H1 (cell line): ENCODE measurements at regions not wholly inside any gene's neighbourhood (a gene's known extent, or its start where the extent isn't known, plus 50 kb on each side); places are given as distances from the start of the nearest gene placed in this dataset.

Experiments
- CTCF ChIA-PET: fragments of 300-600 bp; sonication (Branson Sonifier 250); formaldehyde crosslinking; loops from one replicate; lab custom pipeline; 2021; ENCODE audit not compliant: partially characterized antibody; lab: Charles Lee
- POLR2A ChIA-PET: fragments of 300-600 bp; sonication (Branson Sonifier 250); formaldehyde crosslinking; loops from one replicate; lab custom pipeline; 2021; ENCODE audit warnings: inconsistent platforms; ENCODE audit not compliant: partially characterized antibody; lab: Charles Lee
- DNase-seq, 2 experiments: peaks; one replicate each; pipeline versions ENCODE4 v3.0.0 to v3.0.0-alpha.2; 2010 to 2022; ENCODE audit warnings: low spot score in 2 of 2, low read depth in 1 of 2, mixed read lengths in 1 of 2
- FAIRE-seq: peaks from 2 replicates; lab custom pipeline; 2011; peaks lifted over from hg19 to GRCh38; lab: Jason Lieb, UNC
- H2AFZ ChIP-seq: 2 replicates; pipeline ENCODE4 v1.8.1; 2012; ENCODE audit warnings: low read length, inconsistent platforms
- H2AK5ac ChIP-seq: 2 replicates; pipeline ENCODE4 v1.6.1; 2013; ENCODE audit warnings: low read depth, low read length
- H2BK120ac ChIP-seq: replicated peaks from 2 replicates; pipeline ENCODE3; 2013; ENCODE audit warnings: low read depth, low read length, inconsistent platforms
- H2BK12ac ChIP-seq: 2 replicates; pipeline ENCODE4 v1.6.1; 2013; ENCODE audit warnings: low read depth, low read length
- H2BK15ac ChIP-seq: 2 replicates; pipeline ENCODE4 v1.6.1; 2013; ENCODE audit warnings: low read length
- H2BK20ac ChIP-seq: 2 replicates; pipeline ENCODE4 v1.6.1; 2013; ENCODE audit warnings: low read length
- H2BK5ac ChIP-seq: 2 replicates; pipeline ENCODE4 v1.6.1; 2013; ENCODE audit warnings: low read depth, low read length
- H3K14ac ChIP-seq: 2 replicates; pipeline ENCODE4 v1.6.1; 2013; ENCODE audit warnings: inconsistent platforms; ENCODE audit not compliant: insufficient read length
- H3K18ac ChIP-seq: 2 replicates; pipeline ENCODE4 v1.6.1; 2013; ENCODE audit warnings: low read length; ENCODE audit errors: extremely low read depth
- H3K23ac ChIP-seq: 2 replicates; pipeline ENCODE4 v1.6.1; 2013; ENCODE audit warnings: inconsistent platforms; ENCODE audit not compliant: insufficient read length
- H3K23me2 ChIP-seq: 2 replicates; pipeline ENCODE4 v1.6.1; 2013; ENCODE audit warnings: low read depth, low read length
- H3K27ac ChIP-seq: 2 replicates; pipeline ENCODE4 v1.6.1; 2011; ENCODE audit warnings: low read depth, low read length, inconsistent platforms
- H3K27me3 ChIP-seq, 4 experiments: replicated peaks in 1 of 4; 1 replicate in 1 of 4; 2 replicates in 3 of 4; pipeline versions ENCODE4 v1.6.1 to v1.8.1; 2011 to 2013; ENCODE audit warnings: low read length in 3 of 4, mild to moderate bottlenecking in 3 of 4, inconsistent platforms in 2 of 4, mixed read lengths in 2 of 4, moderate library complexity in 1 of 4; ENCODE audit not compliant: control insufficient read depth in 3 of 4, insufficient read depth in 3 of 4; ENCODE audit errors: extremely low read depth in 1 of 4
- H3K36me3 ChIP-seq, 4 experiments: 2 replicates each; pipeline versions ENCODE4 v1.6.1 to v1.8.1; 2011 to 2013; ENCODE audit warnings: mild to moderate bottlenecking in 4 of 4, low read length in 3 of 4, moderate library complexity in 2 of 4, control low read depth in 1 of 4, inconsistent platforms in 1 of 4; ENCODE audit not compliant: insufficient read depth in 4 of 4, control insufficient read depth in 2 of 4
- H3K4ac ChIP-seq: replicated peaks from 2 replicates; pipeline ENCODE3; 2013; ENCODE audit warnings: low read length, low read depth, mixed read lengths, inconsistent platforms; ENCODE audit not compliant: insufficient read length
- H3K4me1 ChIP-seq, 4 experiments: replicated peaks in 1 of 4; 1 replicate in 1 of 4; 2 replicates in 3 of 4; pipeline versions ENCODE4 v1.6.1 to v1.8.1; 2011 to 2013; ENCODE audit warnings: low read length in 3 of 4, inconsistent platforms in 2 of 4, mixed read lengths in 1 of 4; ENCODE audit not compliant: insufficient read depth in 4 of 4, control insufficient read depth in 3 of 4
- H3K4me2 ChIP-seq, 2 experiments: 2 replicates each; pipeline versions ENCODE4 v1.6.1 to v1.8.1; 2011 to 2013; ENCODE audit warnings: low read depth in 2 of 2, low read length in 2 of 2, control low read depth in 1 of 2, inconsistent platforms in 1 of 2, mild to moderate bottlenecking in 1 of 2; ENCODE audit not compliant: insufficient read depth in 1 of 2
- H3K4me3 ChIP-seq, 4 experiments: fragments of 200-600, 300-600 bp in 1 of 4; sonication (generic), shearing (Covaris generic), sonication (Bioruptor Twin) in 1 of 4; 2 replicates each; pipeline versions ENCODE4 v1.5.1 to v1.8.1; 2011 to 2016; ENCODE audit warnings: low read length in 4 of 4, low read depth in 3 of 4, control low read depth in 2 of 4, inconsistent platforms in 2 of 4, mild to moderate bottlenecking in 2 of 4, mixed read lengths in 1 of 4, moderate library complexity in 1 of 4; ENCODE audit not compliant: insufficient read depth in 2 of 4; ENCODE audit errors: extremely low read depth in 1 of 4
- H3K56ac ChIP-seq: replicated peaks from 2 replicates; pipeline ENCODE3; 2013; ENCODE audit warnings: low read depth, mild to moderate bottlenecking, mixed read lengths, low read length, inconsistent platforms; ENCODE audit not compliant: insufficient read length
- H3K79me1 ChIP-seq: 2 replicates; pipeline ENCODE4 v1.6.1; 2013; ENCODE audit warnings: low read depth, low read length, control low read depth
- H3K79me2 ChIP-seq, 2 experiments: 2 replicates each; pipeline versions ENCODE4 v1.6.1 to v1.8.1; 2012 to 2013; ENCODE audit warnings: low read length in 2 of 2, mild to moderate bottlenecking in 2 of 2, inconsistent platforms in 1 of 2; ENCODE audit not compliant: insufficient read depth in 2 of 2, control insufficient read depth in 1 of 2
- H3K9ac ChIP-seq, 4 experiments: replicated peaks in 1 of 4; 1 replicate in 1 of 4; 2 replicates in 3 of 4; pipeline versions ENCODE4 v1.6.1 to v1.8.1; 2011 to 2013; ENCODE audit warnings: low read depth in 3 of 4, low read length in 3 of 4, control low read depth in 2 of 4, mild to moderate bottlenecking in 2 of 4, moderate library complexity in 2 of 4, inconsistent platforms in 1 of 4; ENCODE audit errors: extremely low read depth in 1 of 4
- H3K9me3 ChIP-seq, 2 experiments: 2 replicates each; pipeline versions ENCODE4 v1.6.1 to v1.8.1; 2012 to 2013; ENCODE audit warnings: mild to moderate bottlenecking in 2 of 2, moderate library complexity in 2 of 2, control low read depth in 1 of 2, inconsistent platforms in 1 of 2, low read depth in 1 of 2, low read length in 1 of 2, mixed read lengths in 1 of 2; ENCODE audit not compliant: insufficient read depth in 2 of 2
- H4K20me1 ChIP-seq, 2 experiments: replicated peaks in 1 of 2; 2 replicates each; pipeline versions ENCODE3 to v1.8.1; 2011 to 2013; ENCODE audit warnings: inconsistent platforms in 2 of 2, low read length in 2 of 2, mild to moderate bottlenecking in 1 of 2; ENCODE audit not compliant: insufficient read depth in 2 of 2, control insufficient read depth in 1 of 2
- H4K5ac ChIP-seq: 2 replicates; pipeline ENCODE4 v1.6.1; 2013; ENCODE audit warnings: low read length, low read depth, mixed read lengths, inconsistent platforms; ENCODE audit not compliant: insufficient read length
- H4K8ac ChIP-seq: 2 replicates; pipeline ENCODE4 v1.8.0; 2013; ENCODE audit warnings: mild to moderate bottlenecking, moderate library complexity, low read length, inconsistent platforms; ENCODE audit not compliant: insufficient read depth; ENCODE audit errors: extremely low read depth
- H4K91ac ChIP-seq: replicated peaks from 2 replicates; pipeline ENCODE3; 2013; ENCODE audit warnings: low read length, mixed read lengths, inconsistent platforms; ENCODE audit not compliant: insufficient read length
- BCL11A ChIP-seq, 2 experiments: IDR thresholded peaks; one replicate each; pipeline ENCODE4 v1.6.1; 2011; ENCODE audit warnings: low read depth in 2 of 2, low read length in 2 of 2, mild to moderate bottlenecking in 2 of 2
- CREB1 ChIP-seq: IDR thresholded peaks from 2 replicates; pipeline ENCODE4 v1.6.1; 2012; ENCODE audit warnings: inconsistent platforms
- E2F6 ChIP-seq: IDR thresholded peaks from 2 replicates; pipeline ENCODE4 v1.6.1; 2012; ENCODE audit warnings: inconsistent platforms
- FOSL1 ChIP-seq: IDR thresholded peaks from 2 replicates; pipeline ENCODE4 v1.6.1; 2011; ENCODE audit warnings: mild to moderate bottlenecking, low read depth, low read length, moderate library complexity; ENCODE audit not compliant: insufficient read depth
- JUND ChIP-seq: IDR thresholded peaks from 2 replicates; pipeline ENCODE4 v1.6.1; 2011; ENCODE audit warnings: mild to moderate bottlenecking, improper control_type of control experiment, low read length
- POLR2A ChIP-seq, 2 experiments: IDR thresholded peaks; 1 replicate in 1 of 2; 2 replicates in 1 of 2; pipeline ENCODE4 v1.6.1; 2011; ENCODE audit warnings: low read depth in 2 of 2, low read length in 2 of 2, mild to moderate bottlenecking in 2 of 2; ENCODE audit errors: control extremely low read depth in 1 of 2
- POLR2AphosphoS5 ChIP-seq: IDR thresholded peaks from 2 replicates; pipeline ENCODE4 v1.6.1; 2011; ENCODE audit warnings: low read depth, low read length
- RXRA ChIP-seq: IDR thresholded peaks from 2 replicates; pipeline ENCODE4 v1.6.1; 2011; ENCODE audit warnings: low read depth, mild to moderate bottlenecking, low read length, moderate library complexity; ENCODE audit not compliant: insufficient read depth
- SP1 ChIP-seq: IDR thresholded peaks from 2 replicates; pipeline ENCODE4 v1.6.1; 2011; ENCODE audit warnings: low read depth, low read length
- SUZ12 ChIP-seq: fragments of 200-600 bp; sonication (generic); IDR thresholded peaks from 2 replicates; pipeline ENCODE4 v1.6.1; 2012; ENCODE audit warnings: mild to moderate bottlenecking, inconsistent platforms, low read length, moderate library complexity, mixed read lengths
- ZNF274 ChIP-seq: IDR thresholded peaks from 2 replicates; pipeline ENCODE4 v1.7.0; 2012; ENCODE audit warnings: low read length, borderline replicate concordance; ENCODE audit errors: extremely low read depth
- WGBS, 2 experiments: shearing (Covaris generic) in 1 of 2; methylation state at CpG; one replicate each; pipeline versions ENCODE4 v1.1.6 to v1.1.7; 2013 to 2015; ENCODE audit warnings: low lambda C conversion rate in 2 of 2, mixed read lengths in 2 of 2, inconsistent platforms in 1 of 2, low coverage in 1 of 2, missing lambda C conversion rate in 1 of 2; ENCODE audit not compliant: insufficient replicate concordance in 2 of 2, insufficient coverage in 1 of 2, insufficient read length in 1 of 2; ENCODE audit errors: extremely low coverage in 1 of 2, missing lambda C conversion rate in 1 of 2; 5-methylcytosine and 5-hydroxymethylcytosine counted together
- TF ChIP-seq, protein P1 (sequence below), 3 experiments: IDR thresholded peaks; 1 replicate in 2 of 3; 2 replicates in 1 of 3; pipeline versions ENCODE4 v1.5.1 to v1.6.1; 2011; ENCODE audit warnings: low read length in 3 of 3, mild to moderate bottlenecking in 3 of 3, inconsistent platforms in 2 of 3, low read depth in 1 of 3, moderate library complexity in 1 of 3; ENCODE audit not compliant: insufficient read depth in 1 of 3; ENCODE audit errors: control extremely low read depth in 1 of 3

DNA sequence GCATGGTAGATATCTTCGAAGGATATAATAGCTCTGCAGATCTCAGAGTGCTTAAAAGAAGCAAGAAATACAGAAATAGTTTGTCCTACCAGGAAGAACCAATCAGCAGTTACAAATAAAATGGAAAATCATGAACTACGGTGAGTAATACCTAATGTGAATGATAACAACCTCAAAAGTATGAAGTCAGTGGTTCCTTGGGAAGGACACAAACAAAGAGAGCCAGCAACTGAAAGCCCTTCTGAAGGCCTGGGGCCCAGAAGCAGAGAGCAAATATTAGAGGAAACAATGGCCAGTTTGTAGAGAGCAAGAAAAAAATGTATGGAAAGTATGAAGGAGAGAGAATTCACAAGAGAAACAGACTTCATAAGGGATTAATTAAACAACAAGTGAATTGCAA lies 226.8 kb upstream of the CHST9 start:
- H2AK5ac ChIP-seq = no peak overlapping the region
- no peaks in the 10 kb centered on the region for H3K27me3 ChIP-seq
- no peak overlapping the region for H2BK5ac ChIP-seq
- no peak overlapping the region for H3K4me3 ChIP-seq
- CTCF ChIA-PET = interaction anchor here (1.2 kb wide), 1 partner anchor 17 kb away, joined by 3 read pairs; no protein-coding TSS in a partner anchor
- H2BK20ac ChIP-seq = no peak overlapping the region
- H3K79me2 ChIP-seq = no peaks in the 10 kb centered on the region
- no peaks in the 10 kb centered on the region for H3K23me2 ChIP-seq
- H3K4me1 ChIP-seq = peaks cover 0 to 4% (median 3%) of the 10 kb centered on the region in 4 experiments; a peak in 3 of 7 replicates
- no peak overlapping the region for H3K23ac ChIP-seq
- no peak overlapping the region for H2BK15ac ChIP-seq
- H3K4me2 ChIP-seq = no peak overlapping the region
- 87% methylated on average over 2 of the region's 2 CpGs; no CpG with 5 or more reads in 1 of the 2 experiments for WGBS, 2 experiments
- H4K5ac ChIP-seq = no peak overlapping the region
- H4K20me1 ChIP-seq = no peaks in the 10 kb centered on the region
- no peaks in the 10 kb centered on the region for H3K36me3 ChIP-seq
- DNase-seq (no peak), FAIRE-seq (no peak)
- H3K9me3 ChIP-seq = no peaks in the 10 kb centered on the region
- H3K14ac ChIP-seq = no peak overlapping the region
- H3K27ac ChIP-seq = no peak overlapping the region
- POLR2A ChIA-PET = no interaction called here
- H3K4ac ChIP-seq = no peak overlapping the region
- H2AFZ ChIP-seq = no peak overlapping the region
- no peak overlapping the region for H3K18ac ChIP-seq
- H4K91ac ChIP-seq = no peak overlapping the region
- H3K9ac ChIP-seq = no peak overlapping the region
- H2BK12ac ChIP-seq = no peak overlapping the region
- H2BK120ac ChIP-seq = no peak overlapping the region
- no peaks in the 10 kb centered on the region for H3K79me1 ChIP-seq
- H3K56ac ChIP-seq = no peak overlapping the region
- no peak overlapping the region for H4K8ac ChIP-seq
- TF ChIP-seq POLR2A (IDR thresholded peaks at IDR 0.05; ENCODE audit: control extremely low read depth in 1 of 2, low read depth in 2 of 2, low read length in 2 of 2) (no peak), ZNF274 (no peak), E2F6 (no peak), SUZ12 (no peak), FOSL1 (no peak), POLR2AphosphoS5 (no peak), RXRA (no peak), SP1 (no peak), JUND (no peak), CREB1 (no peak), BCL11A (IDR thresholded peaks at IDR 0.05; ENCODE audit: low read depth in 2 of 2, low read length in 2 of 2) (no peak)
- TF ChIP-seq, protein P1, sequence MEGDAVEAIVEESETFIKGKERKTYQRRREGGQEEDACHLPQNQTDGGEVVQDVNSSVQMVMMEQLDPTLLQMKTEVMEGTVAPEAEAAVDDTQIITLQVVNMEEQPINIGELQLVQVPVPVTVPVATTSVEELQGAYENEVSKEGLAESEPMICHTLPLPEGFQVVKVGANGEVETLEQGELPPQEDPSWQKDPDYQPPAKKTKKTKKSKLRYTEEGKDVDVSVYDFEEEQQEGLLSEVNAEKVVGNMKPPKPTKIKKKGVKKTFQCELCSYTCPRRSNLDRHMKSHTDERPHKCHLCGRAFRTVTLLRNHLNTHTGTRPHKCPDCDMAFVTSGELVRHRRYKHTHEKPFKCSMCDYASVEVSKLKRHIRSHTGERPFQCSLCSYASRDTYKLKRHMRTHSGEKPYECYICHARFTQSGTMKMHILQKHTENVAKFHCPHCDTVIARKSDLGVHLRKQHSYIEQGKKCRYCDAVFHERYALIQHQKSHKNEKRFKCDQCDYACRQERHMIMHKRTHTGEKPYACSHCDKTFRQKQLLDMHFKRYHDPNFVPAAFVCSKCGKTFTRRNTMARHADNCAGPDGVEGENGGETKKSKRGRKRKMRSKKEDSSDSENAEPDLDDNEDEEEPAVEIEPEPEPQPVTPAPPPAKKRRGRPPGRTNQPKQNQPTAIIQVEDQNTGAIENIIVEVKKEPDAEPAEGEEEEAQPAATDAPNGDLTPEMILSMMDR (IDR thresholded peaks at IDR 0.05; ENCODE audit: control extremely low read depth in 1 of 3, insufficient read depth in 1 of 3, low read depth in 1 of 3, low read length in 3 of 3) = no peak
